MM.1S (cell line): ENCODE measurements at regions not wholly inside any gene's neighbourhood (a gene's known extent, or its start where the extent isn't known, plus 50 kb on each side); places are given as distances from the start of the nearest gene placed in this dataset.

ENCODE experiments used
- DNase-seq: peaks from one replicate; pipeline ENCODE4 v3.0.0-alpha.2; 2015
- H2AFZ ChIP-seq: fragments of 300-600 bp; sonication (generic); 2 replicates; pipeline ENCODE4 v1.6.0; 2016; ENCODE audit warnings: antibody characterized with exemption, low read length
- H3F3A ChIP-seq: fragments of 300-600 bp; sonication (generic); 2 replicates; pipeline ENCODE4 v1.6.1; 2016; ENCODE audit warnings: mild to moderate bottlenecking, antibody characterized with exemption, low read length, moderate library complexity, mixed read lengths; ENCODE audit not compliant: insufficient read depth
- H3K27ac ChIP-seq: fragments of 300-600 bp; sonication (generic); 2 replicates; pipeline ENCODE4 v1.5.1; 2016; ENCODE audit warnings: mild to moderate bottlenecking, low read length
- H3K27me3 ChIP-seq: fragments of 300-600 bp; sonication (generic); replicated peaks from 2 replicates; pipeline ENCODE4 v1.6.0; 2016; ENCODE audit warnings: low read length; ENCODE audit not compliant: insufficient read depth
- H3K36me3 ChIP-seq: fragments of 300-600 bp; sonication (generic); replicated peaks from 2 replicates; pipeline ENCODE4 v1.6.1; 2016; ENCODE audit warnings: mild to moderate bottlenecking, low read length, mixed read lengths; ENCODE audit not compliant: insufficient read depth
- H3K4me1 ChIP-seq: fragments of 300-600 bp; sonication (generic); 2 replicates; pipeline ENCODE4 v1.6.1; 2016; ENCODE audit warnings: low read length, mixed read lengths
- H3K4me2 ChIP-seq: fragments of 300-600 bp; sonication (generic); 2 replicates; pipeline ENCODE4 v1.6.0; 2016; ENCODE audit warnings: low read depth, low read length
- H3K4me3 ChIP-seq: fragments of 300-600 bp; sonication (generic); 2 replicates; pipeline ENCODE4 v1.5.1; 2016; ENCODE audit warnings: low read length, mixed read lengths
- H3K79me2 ChIP-seq: fragments of 300-600 bp; sonication (generic); 2 replicates; pipeline ENCODE4 v1.6.1; 2016; ENCODE audit warnings: mixed run types, low read length, mixed read lengths
- H3K9ac ChIP-seq: fragments of 300-600 bp; sonication (generic); 2 replicates; pipeline ENCODE4 v1.6.1; 2016; ENCODE audit warnings: low read length, mixed read lengths
- H3K9me2 ChIP-seq: fragments of 300-600 bp; sonication (generic); replicated peaks from 2 replicates; pipeline ENCODE4 v1.6.1; 2016; ENCODE audit warnings: mild to moderate bottlenecking, low read length, mixed read lengths; ENCODE audit not compliant: insufficient read depth
- H3K9me3 ChIP-seq: fragments of 300-600 bp; sonication (generic); replicated peaks from 2 replicates; pipeline ENCODE4 v1.6.1; 2016; ENCODE audit warnings: mild to moderate bottlenecking, low read length, mixed read lengths; ENCODE audit not compliant: insufficient read depth
- H4K20me1 ChIP-seq: fragments of 300-600 bp; sonication (generic); 2 replicates; pipeline ENCODE4 v1.6.1; 2016; ENCODE audit warnings: mild to moderate bottlenecking, low read length, moderate library complexity, mixed read lengths; ENCODE audit not compliant: insufficient read depth
- CTCF ChIP-seq: fragments of 300-600 bp; sonication (generic); IDR thresholded peaks from 2 replicates; pipeline ENCODE4 v1.5.1; 2016; ENCODE audit warnings: antibody characterized with exemption, low read length, mixed read lengths
- EZH2 ChIP-seq: fragments of 300-600 bp; sonication (generic); optimal IDR thresholded peaks from 2 replicates; pipeline ENCODE3; 2017; ENCODE audit warnings: low read depth, mild to moderate bottlenecking, antibody characterized with exemption, low read length, mixed read lengths
- EZH2phosphoT487 ChIP-seq: fragments of 300-600 bp; sonication (generic); IDR thresholded peaks from 2 replicates; pipeline ENCODE4 v1.6.1; 2018; ENCODE audit warnings: antibody characterized with exemption, low read length

DNA sequence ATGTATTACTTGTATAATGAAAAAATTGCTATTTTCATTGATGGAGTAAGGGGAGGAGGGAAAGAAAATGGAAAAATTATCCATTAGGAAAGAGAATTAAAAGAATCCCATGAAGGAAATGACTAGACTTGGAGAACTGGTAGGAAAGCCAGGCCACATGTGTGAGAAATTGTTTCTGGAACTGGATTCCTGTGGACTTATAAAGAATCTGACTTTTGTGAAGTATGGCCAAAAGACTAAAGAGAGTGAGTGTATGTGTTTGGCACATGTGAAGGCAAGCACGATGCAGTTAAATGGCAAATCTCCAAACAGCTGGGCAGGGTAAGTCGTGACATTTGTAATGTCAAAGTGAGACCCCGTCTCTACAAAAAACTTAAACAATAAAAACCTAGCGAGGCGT is 89.4 kb downstream of the MTX3 start:
- H2AFZ ChIP-seq: no peak overlapping the region
- no peak for DNase-seq
- no peak overlapping the region for H3K4me3 ChIP-seq
- no peaks in the 10 kb centered on the region for H3K9me2 ChIP-seq
- no peak overlapping the region for H3K27ac ChIP-seq
- no peaks in the 10 kb centered on the region for H3K79me2 ChIP-seq
- H3F3A ChIP-seq: no peaks in the 10 kb centered on the region
- no peaks in the 10 kb centered on the region for H3K9me3 ChIP-seq
- no peaks in the 10 kb centered on the region for H3K27me3 ChIP-seq
- H3K9ac ChIP-seq: no peak overlapping the region
- no peak overlapping the region for H3K4me2 ChIP-seq
- no peaks in the 10 kb centered on the region for H3K4me1 ChIP-seq
- H3K36me3 ChIP-seq: no peaks in the 10 kb centered on the region
- no peaks in the 10 kb centered on the region for H4K20me1 ChIP-seq
- TF ChIP-seq CTCF (no peak), EZH2phosphoT487 (no peak), EZH2 (no peak)

- Histone ChIP-seq H3K36me3 (no peaks in the 10 kb centered on the region), H2AFZ (no peak overlapping the region), H3K9me2 (no peaks in the 10 kb centered on the region), H3K9ac (no peak overlapping the region), H3K9me3 (no peaks in the 10 kb centered on the region), H4K20me1 (no peaks in the 10 kb centered on the region), H3K79me2 (no peaks in the 10 kb centered on the region), H3K4me3 (no peak overlapping the region), H3K4me1 (no peaks in the 10 kb centered on the region), H3K27ac (no peak overlapping the region), H3F3A (no peaks in the 10 kb centered on the region), H3K4me2 (no peak overlapping the region), H3K27me3 (no peaks in the 10 kb centered on the region)
- TF ChIP-seq EZH2phosphoT487 (no peak), CTCF (no peak), EZH2 (no peak)
- no peak for DNase-seq
Observed at GRCh38 chr5:79898611-79899010, 92.5 kb downstream of the MTX3 start.

GRCh38 chr5:79893976-79894375 is 97.1 kb downstream of the MTX3 start:
- H3K27me3 ChIP-seq: no peaks in the 10 kb centered on the region
- TF ChIP-seq CTCF (no peak), EZH2phosphoT487 (no peak), EZH2 (no peak)

More at GRCh38 chr5:79893976-79894375, 97.1 kb downstream of the MTX3 start:
- no peak overlapping the region for H2AFZ ChIP-seq
- DNase-seq: no peak
- H3F3A ChIP-seq: peaks cover 8% of the 10 kb centered on the region; the same call in 1 of the 2 replicates
- no peak overlapping the region for H3K9ac ChIP-seq
- no peak overlapping the region for H3K4me3 ChIP-seq
- no peaks in the 10 kb centered on the region for H3K79me2 ChIP-seq
- H4K20me1 ChIP-seq: no peaks in the 10 kb centered on the region
- no peaks in the 10 kb centered on the region for H3K9me3 ChIP-seq
- no peak overlapping the region for H3K4me2 ChIP-seq
- H3K4me1 ChIP-seq: peaks cover 19% of the 10 kb centered on the region
- H3K36me3 ChIP-seq: no peaks in the 10 kb centered on the region
- no peaks in the 10 kb centered on the region for H3K9me2 ChIP-seq
- no peak overlapping the region for H3K27ac ChIP-seq
